SJSA1 (cell line): ENCODE measurements at regions not wholly inside any gene's neighbourhood (a gene's known extent, or its start where the extent isn't known, plus 50 kb on each side); places are given as distances from the start of the nearest gene placed in this dataset.

Experiments used
- DNase-seq, 2 experiments: peaks; one replicate each; pipeline ENCODE4 v3.0.0-alpha.2; 2015 to 2020; ENCODE audit warnings: low spot score in 2 of 2, low read depth in 1 of 2
- H3K27ac ChIP-seq: fragments of 250-450 bp; sonication (Bioruptor Pico); 2 replicates; pipeline ENCODE4 v1.5.1; 2020; ENCODE audit warnings: mild to moderate bottlenecking, moderate library complexity
- H3K27me3 ChIP-seq: fragments of 250-450 bp; sonication (Bioruptor Pico); replicated peaks from 2 replicates; pipeline ENCODE4 v1.5.1; 2020; ENCODE audit warnings: mild to moderate bottlenecking, moderate library complexity
- H3K36me3 ChIP-seq: fragments of 250-450 bp; sonication (Bioruptor Pico); 2 replicates; pipeline ENCODE4 v1.5.1; 2020; ENCODE audit warnings: mild to moderate bottlenecking
- H3K4me1 ChIP-seq: fragments of 250-450 bp; sonication (Bioruptor Pico); replicated peaks from 2 replicates; pipeline ENCODE4 v1.6.1; 2021; ENCODE audit warnings: mild to moderate bottlenecking
- H3K4me3 ChIP-seq: fragments of 250-450 bp; sonication (Bioruptor Pico); 2 replicates; pipeline ENCODE4 v1.5.1; 2020; ENCODE audit warnings: mild to moderate bottlenecking
- H3K9me3 ChIP-seq: fragments of 250-450 bp; sonication (Bioruptor Pico); replicated peaks from 2 replicates; pipeline ENCODE4 v1.5.1; 2020; ENCODE audit warnings: mild to moderate bottlenecking

DNA sequence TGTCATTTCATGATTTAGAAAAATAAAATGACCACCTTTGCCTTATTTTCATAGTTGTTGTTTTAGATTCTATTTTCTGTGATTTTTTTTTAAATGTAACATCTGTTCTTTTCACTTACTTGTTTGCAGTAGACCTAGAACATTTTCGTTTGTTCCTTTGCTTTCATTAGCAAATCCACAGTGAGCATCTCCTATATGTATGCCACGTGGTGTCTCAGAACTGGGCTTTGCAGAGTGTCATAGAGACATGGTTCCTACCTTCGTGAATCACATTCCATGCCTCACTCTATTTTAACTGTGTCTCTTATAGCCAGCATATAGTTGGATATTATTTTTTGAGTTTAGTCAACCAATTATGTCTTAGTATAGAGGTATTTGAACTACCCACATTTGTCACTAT lies 118.2 kb downstream of the KLF13 start:
- Histone ChIP-seq H3K27me3 (no peaks in the 10 kb centered on the region), H3K9me3 (no peaks in the 10 kb centered on the region), H3K4me1 (peaks cover 39% of the 10 kb centered on the region), H3K36me3 (no peaks in the 10 kb centered on the region), H3K4me3 (no peak overlapping the region), H3K27ac (no peak overlapping the region)
- no peak for DNase-seq

DNA sequence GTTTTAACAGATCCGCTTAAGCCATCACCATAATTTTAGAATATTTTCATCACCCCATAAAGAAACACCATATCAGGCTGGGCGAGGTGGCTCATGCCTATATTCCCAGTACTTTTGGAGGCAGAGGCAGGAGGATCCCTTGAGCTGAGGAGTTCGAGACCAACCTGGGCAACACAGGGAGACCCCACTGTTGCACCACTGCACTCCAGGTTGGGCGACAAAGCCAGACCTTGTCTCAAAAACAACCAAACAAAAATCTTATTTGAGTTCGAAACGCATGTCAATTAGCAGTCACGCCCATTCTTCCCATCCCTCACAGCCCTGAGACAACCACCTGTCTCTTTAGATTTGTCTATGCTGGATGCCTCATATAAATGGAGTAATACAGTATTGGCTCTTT lies 119.9 kb downstream of the KLF13 start:
- H3K27me3 ChIP-seq, result no peaks in the 10 kb centered on the region
- H3K4me3 ChIP-seq, result no peak overlapping the region
- no peaks in the 10 kb centered on the region for H3K9me3 ChIP-seq
- no peak for DNase-seq
- no peaks in the 10 kb centered on the region for H3K36me3 ChIP-seq
- peaks cover 26% of the 10 kb centered on the region for H3K4me1 ChIP-seq
- no peak overlapping the region for H3K27ac ChIP-seq

DNA sequence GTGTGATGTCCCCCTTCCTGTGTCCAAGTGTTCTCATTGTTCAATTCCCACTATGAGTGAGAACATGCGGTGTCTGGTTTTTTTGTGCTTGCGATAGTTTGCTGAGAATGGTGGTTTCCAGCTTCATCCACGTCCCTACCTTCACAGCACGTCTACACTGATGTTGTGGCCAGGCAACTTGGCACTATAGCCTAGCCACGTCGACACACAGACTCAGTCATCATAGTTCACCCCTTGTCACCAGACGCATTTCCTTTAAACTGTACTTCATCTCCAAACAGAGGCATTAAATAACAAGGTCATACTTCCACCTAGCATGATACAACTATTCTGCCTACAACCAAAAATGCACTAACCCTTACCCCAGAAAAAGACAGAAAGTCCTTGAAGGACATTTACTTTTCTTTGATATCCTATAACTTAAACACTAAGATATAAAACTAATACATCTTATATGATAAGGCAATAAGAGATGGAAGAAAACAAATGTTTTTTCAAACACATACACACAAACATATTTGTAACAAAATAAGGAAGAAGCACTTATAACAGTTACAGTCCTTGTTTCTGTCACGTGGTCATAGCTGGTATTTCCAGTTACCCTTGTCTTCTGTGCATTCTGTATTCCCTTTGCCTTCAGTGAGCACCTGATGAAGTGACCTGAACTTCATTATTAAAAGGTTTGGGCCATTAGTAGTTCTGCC lies 121.4 kb downstream of the KLF13 start:
- no peaks in the 10 kb centered on the region for H3K36me3 ChIP-seq
- peaks cover 12% of the 10 kb centered on the region for H3K4me1 ChIP-seq
- no peak for DNase-seq
- no peak overlapping the region for H3K27ac ChIP-seq
- H3K9me3 ChIP-seq, result no peaks in the 10 kb centered on the region
- H3K27me3 ChIP-seq, result no peaks in the 10 kb centered on the region
- no peak overlapping the region for H3K4me3 ChIP-seq

DNA sequence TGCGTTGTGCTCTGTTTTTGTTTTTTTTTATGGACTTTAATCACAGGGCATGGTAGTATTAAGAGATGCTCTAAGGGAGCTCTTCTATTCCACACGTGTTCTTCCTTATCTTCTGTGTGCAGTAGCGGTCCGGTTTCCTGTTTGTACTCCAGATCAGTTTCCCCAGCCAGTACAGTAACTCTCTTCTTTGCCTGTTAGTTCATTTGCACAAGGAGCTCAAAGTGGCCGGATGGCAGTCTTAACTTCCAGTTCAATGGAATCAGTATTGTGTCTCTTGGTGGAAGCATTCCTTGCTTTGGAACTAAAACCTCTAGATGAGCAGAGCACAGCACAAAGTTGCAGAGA lies 122.0 kb downstream of the KLF13 start:
- Histone ChIP-seq H3K27me3 (no peaks in the 10 kb centered on the region), H3K27ac (no peak overlapping the region), H3K4me3 (no peak overlapping the region), H3K36me3 (no peaks in the 10 kb centered on the region), H3K4me1 (peaks cover 7% of the 10 kb centered on the region), H3K9me3 (no peaks in the 10 kb centered on the region)
- no peak for DNase-seq

DNA sequence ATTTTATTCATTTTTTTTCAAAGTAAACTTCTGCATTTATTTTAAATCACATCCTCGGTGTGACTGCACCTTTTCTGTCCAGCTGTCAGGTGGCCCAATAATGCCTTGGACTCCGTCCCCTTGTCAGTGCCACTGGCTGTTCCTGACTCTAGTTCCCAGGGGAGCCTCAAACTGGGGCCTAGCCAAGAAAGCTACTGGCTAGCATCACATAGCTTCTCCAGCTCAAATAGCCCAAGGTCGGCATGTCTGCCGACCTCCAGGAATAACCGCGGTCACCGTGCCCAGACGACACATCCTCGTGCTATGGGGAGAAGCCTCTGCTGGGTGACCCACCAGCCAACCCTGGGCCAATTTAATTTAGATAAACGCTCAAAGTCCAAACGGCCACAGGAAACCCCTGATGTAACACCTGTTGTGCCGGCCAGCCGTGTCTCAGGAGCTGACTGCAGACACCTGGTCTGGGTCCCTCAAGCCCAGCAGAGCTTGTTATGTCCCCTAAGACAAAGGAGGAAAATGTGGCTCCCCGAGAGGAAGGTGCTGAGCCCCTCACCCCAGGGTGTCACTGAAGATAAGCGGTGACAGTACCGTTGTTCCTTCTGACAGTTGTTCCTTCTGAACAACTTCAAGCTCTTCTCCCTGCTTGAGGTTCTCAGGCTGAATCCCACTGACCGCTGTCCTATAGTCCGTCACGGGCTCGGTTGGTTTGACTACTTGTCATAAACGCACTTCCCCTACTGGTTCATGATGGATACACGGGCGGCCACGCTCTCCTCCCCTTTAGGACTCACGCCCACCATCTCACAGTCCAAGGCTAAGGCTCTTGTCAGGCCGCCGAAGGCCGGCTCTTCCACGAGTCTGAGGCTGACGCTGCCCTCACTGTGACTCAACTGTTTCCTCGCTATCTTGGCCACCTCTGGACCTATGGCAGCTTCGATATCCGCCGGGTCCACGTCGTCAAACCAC lies 126.2 kb downstream of the KLF13 start:
- Histone ChIP-seq H3K27ac (no peak overlapping the region), H3K4me3 (no peak overlapping the region), H3K27me3 (no peaks in the 10 kb centered on the region), H3K4me1 (peaks cover 16% of the 10 kb centered on the region), H3K36me3 (no peaks in the 10 kb centered on the region), H3K9me3 (no peaks in the 10 kb centered on the region)
- no peak for DNase-seq

DNA sequence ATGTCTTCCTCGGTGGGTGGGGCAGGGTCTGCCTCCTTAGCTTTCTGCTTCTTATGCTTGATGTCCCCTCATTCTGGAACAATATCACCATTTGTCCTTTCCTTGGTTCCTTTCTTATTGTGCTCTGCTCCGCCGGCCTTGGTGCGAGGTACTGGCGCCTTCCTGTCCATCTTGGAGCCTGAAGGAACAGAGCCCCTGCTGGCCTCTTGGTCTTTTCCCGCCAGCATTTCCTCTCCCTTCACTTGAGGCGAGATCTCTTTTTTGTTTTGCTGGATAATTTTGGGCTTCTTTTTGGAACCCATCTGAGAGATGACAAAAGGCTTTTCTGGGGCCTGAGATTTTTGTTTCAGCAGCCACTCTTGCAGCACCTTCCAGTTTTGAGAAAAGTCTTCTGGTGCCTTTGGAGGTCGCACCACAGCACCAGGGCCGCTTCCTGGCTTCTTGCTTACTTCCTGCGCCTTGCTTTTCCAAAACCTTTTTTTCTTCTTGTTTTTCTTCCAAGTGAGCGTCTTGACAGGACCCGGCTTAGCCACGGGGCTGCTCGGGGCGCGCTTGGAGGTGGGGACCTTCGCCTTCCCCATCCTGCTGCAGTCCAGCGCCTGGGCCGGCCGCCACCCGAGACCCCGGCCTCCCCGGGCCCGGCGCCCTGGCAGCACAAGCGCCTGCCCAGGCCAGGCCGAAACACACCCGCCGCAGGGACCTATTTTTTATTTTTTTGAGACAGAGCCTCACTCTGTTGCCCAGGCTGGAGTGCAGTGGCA lies 127.1 kb downstream of the KLF13 start:
- H3K4me1 ChIP-seq, result peaks cover 22% of the 10 kb centered on the region
- H3K27ac ChIP-seq, result no peak overlapping the region
- H3K36me3 ChIP-seq, result no peaks in the 10 kb centered on the region
- H3K27me3 ChIP-seq, result no peaks in the 10 kb centered on the region
- H3K9me3 ChIP-seq, result no peaks in the 10 kb centered on the region
- H3K4me3 ChIP-seq, result no peak overlapping the region
- DNase-seq, result peak in 1 of 2 experiments; percentile 8

DNA sequence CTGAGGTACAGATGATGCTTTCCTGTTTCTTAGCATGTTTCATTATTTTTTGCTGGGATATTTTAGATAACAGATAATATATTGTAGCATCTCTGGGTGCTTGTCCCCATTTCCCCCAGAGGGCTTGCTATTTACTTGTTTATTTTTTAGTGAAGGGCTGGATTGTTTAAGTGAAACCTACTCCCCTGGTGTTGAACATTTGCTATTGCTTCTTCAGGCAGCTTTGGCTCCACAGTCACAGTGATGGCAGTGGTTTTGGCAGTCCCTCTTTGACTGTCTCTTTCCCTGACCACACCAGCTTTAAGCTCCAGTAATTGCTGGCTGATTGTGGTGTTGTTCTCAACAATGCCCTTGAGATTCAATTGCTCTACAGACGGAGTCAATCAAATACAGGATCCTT lies 128.9 kb downstream of the KLF13 start:
- no peak overlapping the region for H3K27ac ChIP-seq
- no peaks in the 10 kb centered on the region for H3K27me3 ChIP-seq
- peaks cover 25% of the 10 kb centered on the region for H3K4me1 ChIP-seq
- H3K36me3 ChIP-seq, result no peaks in the 10 kb centered on the region
- no peaks in the 10 kb centered on the region for H3K9me3 ChIP-seq
- no peak overlapping the region for H3K4me3 ChIP-seq
- DNase-seq, result peak in 1 of 2 experiments; percentile 12

DNA sequence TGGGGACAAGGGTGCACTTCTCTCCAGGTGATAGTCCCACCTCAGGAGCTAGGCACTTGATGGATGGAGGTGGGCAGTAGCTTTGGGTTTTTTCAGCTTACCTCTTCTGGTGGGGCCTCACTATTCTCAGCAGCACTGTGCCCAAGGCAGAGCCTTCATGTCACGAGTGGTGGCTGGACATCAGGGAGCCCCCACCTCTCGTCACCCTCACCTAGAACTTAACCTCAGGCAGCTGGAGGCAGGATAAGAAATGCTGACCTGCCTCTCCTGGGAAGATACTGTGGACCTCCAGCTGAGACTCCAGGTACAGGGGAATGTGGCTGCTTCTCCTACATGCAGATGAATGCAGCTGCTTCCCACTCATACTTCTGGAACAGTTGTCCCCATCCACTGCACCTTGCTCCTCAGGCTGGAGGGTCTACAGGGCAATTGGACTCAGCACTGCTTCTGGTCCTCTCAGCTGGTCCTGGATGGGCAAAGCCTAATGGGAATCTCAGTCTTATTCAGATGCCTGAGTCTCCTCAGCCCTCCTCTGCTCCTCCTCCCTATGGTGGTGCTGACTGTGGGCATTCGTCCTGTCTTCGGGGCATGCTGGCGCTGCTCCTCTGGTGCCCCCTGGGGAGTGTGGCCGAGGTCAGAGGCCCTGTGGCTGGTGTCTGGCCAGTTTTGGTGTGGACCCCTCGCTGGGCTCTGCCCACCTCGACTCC lies 129.9 kb downstream of the KLF13 start:
- Histone ChIP-seq H3K4me1 (peaks cover 34% of the 10 kb centered on the region), H3K9me3 (no peaks in the 10 kb centered on the region), H3K4me3 (no peak overlapping the region), H3K27me3 (no peaks in the 10 kb centered on the region), H3K27ac (peak overlapping the region; percentile 63; the same call in 1 of the 2 replicates), H3K36me3 (no peaks in the 10 kb centered on the region)
- peak in 1 of 2 experiments; percentile 36 for DNase-seq

DNA sequence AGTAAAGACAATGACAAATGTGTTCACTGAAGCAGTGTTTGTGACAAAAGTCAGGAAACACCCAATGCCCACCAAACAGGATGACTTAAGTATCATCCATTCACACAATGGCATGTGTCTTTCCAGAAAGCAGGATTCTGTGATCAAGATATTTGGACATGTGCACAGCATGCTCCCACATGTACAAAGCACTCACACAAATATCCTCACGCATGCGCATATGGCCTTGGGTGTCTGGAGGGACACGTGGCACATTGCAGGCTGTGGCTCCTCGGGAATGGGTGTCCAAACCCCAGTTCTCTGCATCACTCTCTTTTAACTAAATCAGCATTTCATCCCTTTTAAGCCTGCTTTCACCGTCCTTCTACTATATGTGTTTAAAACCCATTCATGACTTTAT lies 130.5 kb downstream of the KLF13 start:
- H3K4me3 ChIP-seq, result no peak overlapping the region
- peak in 1 of 2 experiments; percentile 59 for DNase-seq
- peak overlapping the region; percentile 63 for H3K27ac ChIP-seq

DNA sequence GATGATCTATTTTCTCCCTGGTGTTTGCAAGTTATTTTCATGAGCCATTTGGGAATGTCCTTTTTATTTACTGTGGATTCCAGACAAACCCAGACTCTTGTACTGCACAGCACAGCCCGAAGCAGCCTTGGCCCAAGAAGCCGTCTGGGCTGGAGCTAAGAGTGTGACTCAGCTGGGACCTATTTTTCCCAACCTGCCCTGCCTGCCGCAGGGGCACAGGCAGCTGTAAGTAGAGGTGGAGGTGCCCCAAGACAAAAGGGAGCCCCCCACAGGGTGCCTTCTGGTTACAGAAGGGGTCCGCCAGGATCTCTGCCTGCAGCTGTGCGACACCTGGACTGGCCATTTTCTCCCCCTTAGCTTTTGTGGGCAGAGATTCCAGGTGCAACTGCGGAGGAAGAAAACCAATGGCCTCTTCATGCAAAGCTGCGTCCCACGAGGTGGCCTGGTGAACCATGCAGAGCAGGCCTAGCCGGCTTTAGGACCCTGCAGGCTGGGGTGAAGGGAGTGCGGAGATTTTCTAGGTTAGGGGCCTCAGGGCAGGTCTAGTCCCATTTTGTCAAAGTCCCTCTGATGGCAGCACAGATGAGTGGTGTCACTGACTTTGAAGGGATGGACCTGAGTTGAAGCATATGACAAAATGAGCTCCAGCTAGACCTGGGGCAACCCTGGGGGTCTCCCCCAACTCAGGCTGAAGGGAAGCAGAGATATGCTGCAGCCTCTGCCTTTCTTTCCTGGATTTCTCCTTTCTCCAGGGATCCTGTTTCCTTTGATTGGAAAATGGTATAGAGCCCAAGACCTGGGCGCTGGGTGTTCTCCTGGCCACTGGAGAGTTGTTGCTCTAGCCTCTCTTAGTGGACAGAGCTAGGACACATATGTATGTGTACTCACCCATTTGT lies 131.2 kb downstream of the KLF13 start:
- H3K27ac ChIP-seq, result peak overlapping the region; percentile 63
- no peaks in the 10 kb centered on the region for H3K36me3 ChIP-seq
- H3K4me3 ChIP-seq, result no peak overlapping the region
- H3K4me1 ChIP-seq, result peaks cover 34% of the 10 kb centered on the region
- H3K27me3 ChIP-seq, result no peaks in the 10 kb centered on the region
- no peaks in the 10 kb centered on the region for H3K9me3 ChIP-seq
- peak in 1 of 2 experiments; percentile 70 for DNase-seq

More for the DNA sequence above, 130.5 kb downstream of the KLF13 start:
- H3K4me1 ChIP-seq, result peaks cover 34% of the 10 kb centered on the region
- no peaks in the 10 kb centered on the region for H3K36me3 ChIP-seq
- H3K9me3 ChIP-seq, result no peaks in the 10 kb centered on the region
- H3K27me3 ChIP-seq, result no peaks in the 10 kb centered on the region

DNA sequence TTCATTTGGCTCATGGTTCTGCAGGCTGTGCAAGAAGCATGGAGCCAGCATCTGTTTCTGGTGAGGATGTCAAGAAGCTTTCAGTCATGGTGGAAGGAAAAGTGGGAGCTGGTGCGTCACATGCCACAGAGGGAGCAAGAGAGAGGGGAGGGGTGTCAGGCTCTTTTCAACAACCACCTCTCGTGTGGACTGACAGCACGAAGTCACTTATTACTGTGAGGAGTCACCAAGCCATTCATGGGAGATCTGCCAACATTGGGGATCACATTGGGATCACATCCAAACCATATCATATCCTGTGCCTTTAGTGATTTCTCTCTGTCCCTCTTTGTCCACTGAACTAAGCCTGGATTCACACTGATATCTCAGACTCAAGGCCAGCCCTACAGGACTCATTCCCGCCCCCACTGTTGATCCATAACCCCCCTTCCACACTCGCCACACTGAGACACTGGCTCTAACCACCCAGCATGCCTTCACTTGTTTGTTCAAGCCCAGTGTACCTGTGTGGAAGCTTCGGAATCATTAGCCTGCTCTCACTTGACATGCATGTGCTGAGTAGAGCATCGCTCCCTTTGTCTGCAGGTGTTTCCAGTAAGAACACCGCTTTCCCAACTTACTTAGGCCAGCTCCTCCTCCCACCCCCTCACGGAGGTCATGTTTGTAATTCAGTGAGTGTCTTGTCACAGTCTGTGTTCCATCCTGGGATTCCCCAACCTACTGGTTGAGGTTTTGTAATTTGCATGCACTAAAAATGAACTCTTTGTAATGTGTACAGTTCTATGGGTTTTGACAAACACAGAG lies 132.2 kb downstream of the KLF13 start:
- Histone ChIP-seq H3K36me3 (no peaks in the 10 kb centered on the region), H3K9me3 (no peaks in the 10 kb centered on the region), H3K27me3 (no peaks in the 10 kb centered on the region), H3K4me3 (no peak overlapping the region), H3K27ac (no peak overlapping the region), H3K4me1 (peaks cover 34% of the 10 kb centered on the region)
- peak in 1 of 2 experiments; percentile 10 for DNase-seq

DNA sequence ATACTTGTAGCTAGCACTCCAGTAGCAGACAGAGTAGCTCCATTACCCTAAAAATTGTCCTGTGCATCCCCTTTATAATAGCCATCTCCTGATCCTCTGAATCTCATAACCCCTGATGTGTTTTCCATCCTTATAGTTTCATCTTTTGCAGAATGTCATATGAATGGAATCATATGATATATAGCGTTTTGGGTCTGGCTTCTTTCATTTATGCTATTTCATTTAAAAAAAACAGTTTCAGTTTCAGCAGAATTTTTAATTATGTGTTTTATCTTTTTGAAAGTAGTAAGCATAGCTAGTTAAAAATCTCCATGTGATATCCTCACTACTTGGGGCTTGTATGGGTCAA lies 132.7 kb downstream of the KLF13 start:
- H3K36me3 ChIP-seq, result no peaks in the 10 kb centered on the region
- no peak overlapping the region for H3K27ac ChIP-seq
- H3K9me3 ChIP-seq, result no peaks in the 10 kb centered on the region
- peaks cover 34% of the 10 kb centered on the region for H3K4me1 ChIP-seq
- DNase-seq, result no peak
- H3K27me3 ChIP-seq, result no peaks in the 10 kb centered on the region
- H3K4me3 ChIP-seq, result no peak overlapping the region
